GM18517 (cell line): ENCODE measurements at regions not wholly inside any gene's neighbourhood (a gene's known extent, or its start where the extent isn't known, plus 50 kb on each side); places are given as distances from the start of the nearest gene placed in this dataset.

Experiments
- ATAC-seq: cut with Tn5 transposase; IDR thresholded peaks from one replicate; pipeline ENCODE4 v1.9.1; 2021; ENCODE audit warnings: mild to moderate bottlenecking, moderate library complexity; ENCODE audit not compliant: unreplicated experiment

- ATAC-seq = no peak
These were observed 322.0 kb upstream of the KLHL1 start for GRCh38 chr13:70430256-70430655.

- no peak for ATAC-seq
These were observed 316.7 kb upstream of the KLHL1 start for GRCh38 chr13:70424928-70425327.

GRCh38 chr13:70424428-70424827 is 316.2 kb upstream of the KLHL1 start:
- no peak for ATAC-seq

GRCh38 chr13:70415136-70415535 is 306.9 kb upstream of the KLHL1 start:
- no peak for ATAC-seq

GRCh38 chr13:70408865-70409264 is 300.6 kb upstream of the KLHL1 start:
- no peak for ATAC-seq

- no peak for ATAC-seq
These were observed 299.2 kb upstream of the KLHL1 start for GRCh38 chr13:70407486-70407885.

GRCh38 chr13:70405266-70405665 is 297.0 kb upstream of the KLHL1 start:
- ATAC-seq = no peak

GRCh38 chr13:70394031-70394548 is 285.8 kb upstream of the KLHL1 start:
- no peak for ATAC-seq

GRCh38 chr13:70391678-70392077 is 283.4 kb upstream of the KLHL1 start:
- no peak for ATAC-seq

- no peak for ATAC-seq
These were observed 282.7 kb upstream of the KLHL1 start for GRCh38 chr13:70390968-70391367.

- ATAC-seq = no peak
These were observed 281.8 kb upstream of the KLHL1 start for GRCh38 chr13:70390064-70390463.

GRCh38 chr13:70388935-70389334 is 280.7 kb upstream of the KLHL1 start:
- no peak for ATAC-seq

- no peak for ATAC-seq
These were observed 278.7 kb upstream of the KLHL1 start for GRCh38 chr13:70386919-70387318.

- no peak for ATAC-seq
These were observed 277.6 kb upstream of the KLHL1 start for GRCh38 chr13:70385852-70386251.

- no peak for ATAC-seq
These were observed 275.9 kb upstream of the KLHL1 start for GRCh38 chr13:70384156-70384555.

GRCh38 chr13:70380809-70381208 is 272.6 kb upstream of the KLHL1 start:
- no peak for ATAC-seq

GRCh38 chr13:70375718-70376117 is 267.5 kb upstream of the KLHL1 start:
- no peak for ATAC-seq

- ATAC-seq = no peak
These were observed 262.7 kb upstream of the KLHL1 start for GRCh38 chr13:70370924-70371323.

GRCh38 chr13:70366720-70367119 is 258.5 kb upstream of the KLHL1 start:
- ATAC-seq = no peak

GRCh38 chr13:70363991-70364390 is 255.7 kb upstream of the KLHL1 start:
- ATAC-seq = no peak

GRCh38 chr13:70362820-70363570 is 254.7 kb upstream of the KLHL1 start:
- ATAC-seq = no peak

- ATAC-seq = no peak
These were observed 248.8 kb upstream of the KLHL1 start for GRCh38 chr13:70357031-70357430.

GRCh38 chr13:70353096-70353495 is 244.8 kb upstream of the KLHL1 start:
- ATAC-seq = no peak
